ENCODE measurements at regions not wholly inside any gene's neighbourhood (a gene's known extent, or its start where the extent isn't known, plus 50 kb on each side); places are given as distances from the start of the nearest gene placed in this dataset.

GRCh38 chr11:10641912-10642697 lies 51.5 kb downstream of the IRAG1 start:
- DNase-seq = no peak

- DNase-seq = no peak
Observed at GRCh38 chr11:10641177-10641911, 52.2 kb downstream of the IRAG1 start.

- peak; percentile 46 for DNase-seq
Observed at GRCh38 chr11:10640308-10640707, 53.2 kb downstream of the IRAG1 start.

- DNase-seq = no peak
Observed at GRCh38 chr11:10639350-10639749, 54.2 kb downstream of the IRAG1 start.

- peak; percentile 37 for DNase-seq
Observed at GRCh38 chr11:10638316-10638925, 55.1 kb downstream of the IRAG1 start.

- no peak for DNase-seq
Observed at GRCh38 chr11:10637731-10638151, 55.8 kb downstream of the IRAG1 start.

- no peak for DNase-seq
Observed at GRCh38 chr11:10634407-10634806, 59.1 kb downstream of the IRAG1 start.

GRCh38 chr11:10633261-10633660 lies 60.3 kb downstream of the IRAG1 start:
- no peak for DNase-seq

- no peak for DNase-seq
Observed at GRCh38 chr11:10632483-10632882, 61.1 kb downstream of the IRAG1 start.

- no peak for DNase-seq
Observed at GRCh38 chr11:10631761-10632160, 61.8 kb downstream of the IRAG1 start.

- no peak for DNase-seq
Observed at GRCh38 chr11:10629411-10630002, 61.0 kb upstream of the LYVE1 start.

GRCh38 chr11:10628508-10629236 lies 60.2 kb upstream of the LYVE1 start:
- DNase-seq = no peak

GRCh38 chr11:10627816-10628215 lies 59.4 kb upstream of the LYVE1 start:
- no peak for DNase-seq

- no peak for DNase-seq
Observed at GRCh38 chr11:10627291-10627690, 58.8 kb upstream of the LYVE1 start.

GRCh38 chr11:10625982-10626311 lies 57.5 kb upstream of the LYVE1 start:
- no peak for DNase-seq

- no peak for DNase-seq
Observed at GRCh38 chr11:10625281-10625981, 57.0 kb upstream of the LYVE1 start.

- no peak for DNase-seq
Observed at GRCh38 chr11:10623797-10624761, 55.6 kb upstream of the LYVE1 start.

- DNase-seq = no peak
Observed at GRCh38 chr11:10622957-10623791, 54.7 kb upstream of the LYVE1 start.

GRCh38 chr11:10622108-10622507 lies 53.6 kb upstream of the LYVE1 start:
- DNase-seq = no peak
